ENCODE measurements at regions not wholly inside any gene's neighbourhood (a gene's known extent, or its start where the extent isn't known, plus 50 kb on each side); places are given as distances from the start of the nearest gene placed in this dataset.
"Not testable (repeated sequence)": the region's sequence is repeated elsewhere in the genome, so short reads cannot be mapped to it uniquely, and the experiment has no call there.

- DNase-seq (ENCODE audit: low spot score) = no peak
Measured at GRCh38 chr20:5492937-5493336, 117.9 kb downstream of the GPCPD1 start.

GRCh38 chr20:5491455-5491854 lies 119.4 kb downstream of the GPCPD1 start:
- no peak for DNase-seq (ENCODE audit: low spot score)

- DNase-seq (ENCODE audit: low spot score) = no peak
Measured at GRCh38 chr20:5489601-5490000, 121.2 kb downstream of the GPCPD1 start.

- DNase-seq (ENCODE audit: low spot score) = no peak
Measured at GRCh38 chr20:5488823-5489222, 122.0 kb downstream of the GPCPD1 start.

- no peak for DNase-seq (ENCODE audit: low spot score)
Measured at GRCh38 chr20:5486377-5487054, 124.3 kb downstream of the GPCPD1 start.

- DNase-seq (ENCODE audit: low spot score) = no peak
Measured at GRCh38 chr20:5484926-5485325, 125.9 kb downstream of the GPCPD1 start.

- DNase-seq (ENCODE audit: low spot score) = no peak
Measured at GRCh38 chr20:5484346-5484745, 126.5 kb downstream of the GPCPD1 start.

GRCh38 chr20:5482791-5483190 lies 128.0 kb downstream of the GPCPD1 start:
- no peak for DNase-seq (ENCODE audit: low spot score)

GRCh38 chr20:5481872-5482271 lies 128.9 kb downstream of the GPCPD1 start:
- DNase-seq (ENCODE audit: low spot score) = no peak

GRCh38 chr20:5480824-5481600 lies 129.8 kb downstream of the GPCPD1 start:
- DNase-seq (ENCODE audit: low spot score) = no peak

GRCh38 chr20:5474646-5475550 lies 135.9 kb downstream of the GPCPD1 start:
- DNase-seq (ENCODE audit: low spot score) = no peak

GRCh38 chr20:5471866-5472265 lies 138.9 kb downstream of the GPCPD1 start:
- not testable (repeated sequence) for DNase-seq (ENCODE audit: low spot score)

- no peak for DNase-seq (ENCODE audit: low spot score)
Measured at GRCh38 chr20:5471368-5471767, 139.4 kb downstream of the GPCPD1 start.

GRCh38 chr20:5470943-5471342 lies 139.9 kb downstream of the GPCPD1 start:
- no peak for DNase-seq (ENCODE audit: low spot score)

- no peak for DNase-seq (ENCODE audit: low spot score)
Measured at GRCh38 chr20:5470458-5470857, 140.3 kb downstream of the GPCPD1 start.

- DNase-seq (ENCODE audit: low spot score) = no peak
Measured at GRCh38 chr20:5469111-5469510, 141.7 kb downstream of the GPCPD1 start.

- DNase-seq (ENCODE audit: low spot score) = no peak
Measured at GRCh38 chr20:5467086-5467485, 143.7 kb downstream of the GPCPD1 start.

GRCh38 chr20:5465604-5465927 lies 145.2 kb downstream of the GPCPD1 start:
- DNase-seq (ENCODE audit: low spot score) = no peak

- DNase-seq (ENCODE audit: low spot score) = no peak
Measured at GRCh38 chr20:5464901-5465603, 145.8 kb downstream of the GPCPD1 start.

GRCh38 chr20:5463007-5463686 lies 146.4 kb upstream of the PROKR2 start:
- DNase-seq (ENCODE audit: low spot score) = no peak

- not testable (repeated sequence) for DNase-seq (ENCODE audit: low spot score)
Measured at GRCh38 chr20:5453745-5454144, 137.0 kb upstream of the PROKR2 start.

Measured in hematopoietic multipotent progenitor cell treated with erythropoietin and hydrocortisone succinate and interleukin-3 and kit ligand, for 17 days (in vitro differentiated cells).